GM21723 (cell line): ENCODE measurements at regions not wholly inside any gene's neighbourhood (a gene's known extent, or its start where the extent isn't known, plus 50 kb on each side); places are given as distances from the start of the nearest gene placed in this dataset.

Experiments
- ATAC-seq: cut with Tn5 transposase; IDR thresholded peaks from one replicate; pipeline ENCODE4 v1.9.1; 2021; ENCODE audit warnings: mild to moderate bottlenecking, moderate library complexity; ENCODE audit not compliant: unreplicated experiment

- ATAC-seq = no peak
These were observed 867.1 kb downstream of the GATA3 start for GRCh38 chr10:8921568-8921967.

- ATAC-seq = no peak
These were observed 868.6 kb downstream of the GATA3 start for GRCh38 chr10:8923096-8923495.

- ATAC-seq = no peak
These were observed 873.2 kb downstream of the GATA3 start for GRCh38 chr10:8927705-8928104.

- no peak for ATAC-seq
These were observed 892.0 kb downstream of the GATA3 start for GRCh38 chr10:8946451-8946850.

- ATAC-seq = no peak
These were observed 896.5 kb downstream of the GATA3 start for GRCh38 chr10:8950978-8951377.

- ATAC-seq = no peak
These were observed 897.1 kb downstream of the GATA3 start for GRCh38 chr10:8951440-8952089.

- ATAC-seq = no peak
These were observed 901.9 kb downstream of the GATA3 start for GRCh38 chr10:8956400-8956799.

- ATAC-seq = no peak
These were observed 907.8 kb downstream of the GATA3 start for GRCh38 chr10:8962249-8962648.

GRCh38 chr10:8967061-8967460, 912.6 kb downstream of the GATA3 start:
- ATAC-seq = no peak

GRCh38 chr10:8969853-8970252, 915.4 kb downstream of the GATA3 start:
- no peak for ATAC-seq

- ATAC-seq = no peak
These were observed 921.0 kb downstream of the GATA3 start for GRCh38 chr10:8975535-8975934.

- no peak for ATAC-seq
These were observed 923.6 kb downstream of the GATA3 start for GRCh38 chr10:8978100-8978499.

GRCh38 chr10:8979976-8980375, 925.5 kb downstream of the GATA3 start:
- ATAC-seq = no peak

GRCh38 chr10:8981277-8981676, 926.8 kb downstream of the GATA3 start:
- ATAC-seq = no peak

GRCh38 chr10:8985651-8986050, 931.2 kb downstream of the GATA3 start:
- no peak for ATAC-seq

GRCh38 chr10:8986975-8987374, 932.5 kb downstream of the GATA3 start:
- ATAC-seq = no peak

GRCh38 chr10:8987712-8988111, 933.2 kb downstream of the GATA3 start:
- ATAC-seq = no peak

GRCh38 chr10:8990280-8990987, 935.9 kb downstream of the GATA3 start:
- ATAC-seq = no peak

GRCh38 chr10:8992009-8992408, 937.5 kb downstream of the GATA3 start:
- no peak for ATAC-seq

GRCh38 chr10:8993864-8994263, 939.4 kb downstream of the GATA3 start:
- ATAC-seq = no peak

GRCh38 chr10:8998751-8999150, 944.3 kb downstream of the GATA3 start:
- ATAC-seq = no peak

- no peak for ATAC-seq
These were observed 948.6 kb downstream of the GATA3 start for GRCh38 chr10:9003122-9003521.

GRCh38 chr10:9004736-9005135, 950.2 kb downstream of the GATA3 start:
- ATAC-seq = no peak
